ENCODE measurements at regions not wholly inside any gene's neighbourhood (a gene's known extent, or its start where the extent isn't known, plus 50 kb on each side); places are given as distances from the start of the nearest gene placed in this dataset.
A peak's percentile ranks its signal among the peaks of the same experiment; 100 is the strongest.
"Not testable (repeated sequence)": the region's sequence is repeated elsewhere in the genome, so short reads cannot be mapped to it uniquely, and the experiment has no call there.

GRCh38 chr4:106563637-106564036, 195.1 kb upstream of the GIMD1 start:
- not testable (repeated sequence) for H3K36me3 ChIP-seq (ENCODE audit: control insufficient read depth, insufficient read depth, low read length, severe bottlenecking); H3K9ac ChIP-seq (ENCODE audit: low read length); DNase-seq (ENCODE audit: low read depth); H3K9me3 ChIP-seq (ENCODE audit: control insufficient read depth, low read length); H3K27me3 ChIP-seq (replicated peaks; ENCODE audit: control insufficient read depth, insufficient read depth, low read length); H3K4me3 ChIP-seq (ENCODE audit: low read length); H3K4me1 ChIP-seq (ENCODE audit: control insufficient read depth, insufficient read depth, low read length)

GRCh38 chr4:106551724-106552123, 183.1 kb upstream of the GIMD1 start:
- Histone ChIP-seq H3K4me1 (ENCODE audit: control insufficient read depth, insufficient read depth, low read length) (no peaks in the 10 kb centered on the region), H3K36me3 (ENCODE audit: control insufficient read depth, insufficient read depth, low read length, severe bottlenecking) (no peaks in the 10 kb centered on the region), H3K9me3 (ENCODE audit: control insufficient read depth, low read length) (no peaks in the 10 kb centered on the region), H3K9ac (ENCODE audit: low read length) (no peak overlapping the region), H3K4me3 (ENCODE audit: low read length) (no peak overlapping the region), H3K27me3 (replicated peaks; ENCODE audit: control insufficient read depth, insufficient read depth, low read length) (no peaks in the 10 kb centered on the region)
- DNase-seq (ENCODE audit: low read depth) = no peak

GRCh38 chr4:106548446-106549044, 180.0 kb upstream of the GIMD1 start:
- H3K9ac ChIP-seq (ENCODE audit: low read length) = no peak overlapping the region
- no peak for DNase-seq (ENCODE audit: low read depth)
- no peak overlapping the region for H3K4me3 ChIP-seq (ENCODE audit: low read length)
- H3K36me3 ChIP-seq (ENCODE audit: control insufficient read depth, insufficient read depth, low read length, severe bottlenecking) = no peaks in the 10 kb centered on the region
- no peaks in the 10 kb centered on the region for H3K27me3 ChIP-seq (replicated peaks; ENCODE audit: control insufficient read depth, insufficient read depth, low read length)
- H3K4me1 ChIP-seq (ENCODE audit: control insufficient read depth, insufficient read depth, low read length) = no peaks in the 10 kb centered on the region
- H3K9me3 ChIP-seq (ENCODE audit: control insufficient read depth, low read length) = no peaks in the 10 kb centered on the region

GRCh38 chr4:106546370-106546769, 177.8 kb upstream of the GIMD1 start:
- Histone ChIP-seq H3K4me1 (ENCODE audit: control insufficient read depth, insufficient read depth, low read length) (peaks cover 4% of the 10 kb centered on the region), H3K9ac (ENCODE audit: low read length) (no peak overlapping the region), H3K9me3 (ENCODE audit: control insufficient read depth, low read length) (no peaks in the 10 kb centered on the region), H3K27me3 (replicated peaks; ENCODE audit: control insufficient read depth, insufficient read depth, low read length) (no peaks in the 10 kb centered on the region), H3K4me3 (ENCODE audit: low read length) (no peak overlapping the region), H3K36me3 (ENCODE audit: control insufficient read depth, insufficient read depth, low read length, severe bottlenecking) (no peaks in the 10 kb centered on the region)
- DNase-seq (ENCODE audit: low read depth) = no peak

GRCh38 chr4:106542609-106543008, 174.0 kb upstream of the GIMD1 start:
- H3K4me1 ChIP-seq (ENCODE audit: control insufficient read depth, insufficient read depth, low read length) = peaks cover 11% of the 10 kb centered on the region
- not testable (repeated sequence) for H3K9me3 ChIP-seq (ENCODE audit: control insufficient read depth, low read length); H3K27me3 ChIP-seq (replicated peaks; ENCODE audit: control insufficient read depth, insufficient read depth, low read length); H3K9ac ChIP-seq (ENCODE audit: low read length); H3K4me3 ChIP-seq (ENCODE audit: low read length); H3K36me3 ChIP-seq (ENCODE audit: control insufficient read depth, insufficient read depth, low read length, severe bottlenecking); DNase-seq (ENCODE audit: low read depth)

GRCh38 chr4:106541253-106541652, 172.7 kb upstream of the GIMD1 start:
- no peaks in the 10 kb centered on the region for H3K36me3 ChIP-seq (ENCODE audit: control insufficient read depth, insufficient read depth, low read length, severe bottlenecking)
- no peaks in the 10 kb centered on the region for H3K9me3 ChIP-seq (ENCODE audit: control insufficient read depth, low read length)
- H3K4me3 ChIP-seq (ENCODE audit: low read length) = peak overlapping the region; percentile 58
- no peak overlapping the region for H3K9ac ChIP-seq (ENCODE audit: low read length)
- H3K27me3 ChIP-seq (replicated peaks; ENCODE audit: control insufficient read depth, insufficient read depth, low read length) = no peaks in the 10 kb centered on the region
- H3K4me1 ChIP-seq (ENCODE audit: control insufficient read depth, insufficient read depth, low read length) = peaks cover 11% of the 10 kb centered on the region
- peak; percentile 71 for DNase-seq (ENCODE audit: low read depth)

GRCh38 chr4:106530821-106531220, 162.2 kb upstream of the GIMD1 start:
- Histone ChIP-seq H3K36me3 (ENCODE audit: control insufficient read depth, insufficient read depth, low read length, severe bottlenecking) (no peaks in the 10 kb centered on the region), H3K9ac (ENCODE audit: low read length) (no peak overlapping the region), H3K4me3 (ENCODE audit: low read length) (no peak overlapping the region), H3K27me3 (replicated peaks; ENCODE audit: control insufficient read depth, insufficient read depth, low read length) (no peaks in the 10 kb centered on the region), H3K4me1 (ENCODE audit: control insufficient read depth, insufficient read depth, low read length) (peaks cover 29% of the 10 kb centered on the region), H3K9me3 (ENCODE audit: control insufficient read depth, low read length) (no peaks in the 10 kb centered on the region)
- DNase-seq (ENCODE audit: low read depth) = peak; percentile 62

- no peaks in the 10 kb centered on the region for H3K36me3 ChIP-seq (ENCODE audit: control insufficient read depth, insufficient read depth, low read length, severe bottlenecking)
- no peak overlapping the region for H3K4me3 ChIP-seq (ENCODE audit: low read length)
- no peak overlapping the region for H3K9ac ChIP-seq (ENCODE audit: low read length)
- no peaks in the 10 kb centered on the region for H3K27me3 ChIP-seq (replicated peaks; ENCODE audit: control insufficient read depth, insufficient read depth, low read length)
- H3K9me3 ChIP-seq (ENCODE audit: control insufficient read depth, low read length) = no peaks in the 10 kb centered on the region
- no peak for DNase-seq (ENCODE audit: low read depth)
- H3K4me1 ChIP-seq (ENCODE audit: control insufficient read depth, insufficient read depth, low read length) = peaks cover 29% of the 10 kb centered on the region
These were observed 161.4 kb upstream of the GIMD1 start for GRCh38 chr4:106530024-106530361.

- DNase-seq (ENCODE audit: low read depth) = peak; percentile 16
- Histone ChIP-seq H3K9ac (ENCODE audit: low read length) (no peak overlapping the region), H3K4me1 (ENCODE audit: control insufficient read depth, insufficient read depth, low read length) (peaks cover 29% of the 10 kb centered on the region), H3K4me3 (ENCODE audit: low read length) (no peak overlapping the region), H3K27me3 (replicated peaks; ENCODE audit: control insufficient read depth, insufficient read depth, low read length) (no peaks in the 10 kb centered on the region), H3K9me3 (ENCODE audit: control insufficient read depth, low read length) (no peaks in the 10 kb centered on the region), H3K36me3 (ENCODE audit: control insufficient read depth, insufficient read depth, low read length, severe bottlenecking) (no peaks in the 10 kb centered on the region)
These were observed 160.9 kb upstream of the GIMD1 start for GRCh38 chr4:106529348-106530023.

- no peaks in the 10 kb centered on the region for H3K36me3 ChIP-seq (ENCODE audit: control insufficient read depth, insufficient read depth, low read length, severe bottlenecking)
- no peaks in the 10 kb centered on the region for H3K27me3 ChIP-seq (replicated peaks; ENCODE audit: control insufficient read depth, insufficient read depth, low read length)
These were observed 158.7 kb upstream of the GIMD1 start for GRCh38 chr4:106527316-106527715.

GRCh38 chr4:106525425-106525824, 156.8 kb upstream of the GIMD1 start:
- DNase-seq (ENCODE audit: low read depth); H3K36me3 ChIP-seq (ENCODE audit: control insufficient read depth, insufficient read depth, low read length, severe bottlenecking); H3K9ac ChIP-seq (ENCODE audit: low read length); H3K9me3 ChIP-seq (ENCODE audit: control insufficient read depth, low read length); H3K4me3 ChIP-seq (ENCODE audit: low read length); H3K27me3 ChIP-seq (replicated peaks; ENCODE audit: control insufficient read depth, insufficient read depth, low read length): not testable (repeated sequence)
- H3K4me1 ChIP-seq (ENCODE audit: control insufficient read depth, insufficient read depth, low read length) = peaks cover 11% of the 10 kb centered on the region

More at GRCh38 chr4:106527316-106527715, 158.7 kb upstream of the GIMD1 start:
- H3K4me1 ChIP-seq (ENCODE audit: control insufficient read depth, insufficient read depth, low read length) = peaks cover 26% of the 10 kb centered on the region
- H3K9ac ChIP-seq (ENCODE audit: low read length) = no peak overlapping the region
- no peak overlapping the region for H3K4me3 ChIP-seq (ENCODE audit: low read length)
- DNase-seq (ENCODE audit: low read depth) = no peak
- no peaks in the 10 kb centered on the region for H3K9me3 ChIP-seq (ENCODE audit: control insufficient read depth, low read length)

- not testable (repeated sequence) for DNase-seq (ENCODE audit: low read depth); H3K4me1 ChIP-seq (ENCODE audit: control insufficient read depth, insufficient read depth, low read length); H3K27me3 ChIP-seq (replicated peaks; ENCODE audit: control insufficient read depth, insufficient read depth, low read length); H3K36me3 ChIP-seq (ENCODE audit: control insufficient read depth, insufficient read depth, low read length, severe bottlenecking); H3K9me3 ChIP-seq (ENCODE audit: control insufficient read depth, low read length); H3K4me3 ChIP-seq (ENCODE audit: low read length); H3K9ac ChIP-seq (ENCODE audit: low read length)
These were observed 156.2 kb upstream of the GIMD1 start for GRCh38 chr4:106524772-106525171.

All from adipocyte (in vitro differentiated cells).